GM12878 (cell line): ENCODE measurements at regions not wholly inside any gene's neighbourhood (a gene's known extent, or its start where the extent isn't known, plus 50 kb on each side); places are given as distances from the start of the nearest gene placed in this dataset.

Experiments
- ATAC-seq: fragments of 200-7000 bp; cut with Tn5 transposase; 3 replicates; pipeline ENCODE4 v1.9.1; 2020; ENCODE audit warnings: mild to moderate bottlenecking, moderate library complexity
- BruUV-seq: library from RNA; stranded (reverse); fragments of 400-500 nt; replicated peaks from 2 replicates; lab custom pipeline; 2021; lab: Mats Ljungman, UMichigan
- CTCF ChIA-PET: fragments of 300-600 bp; sonication (Branson Sonifier 250); formaldehyde crosslinking; extraction: SDS; loops from one replicate; lab custom pipeline; 2021; ENCODE audit warnings: inconsistent platforms; lab: Yijun Ruan, JAX
- POLR2A ChIA-PET: fragments of 350-600 bp; formaldehyde crosslinking; extraction: SDS; loops from one replicate; lab custom pipeline; 2021; ENCODE audit warnings: inconsistent platforms; lab: Charles Lee
- RAD21 ChIA-PET: fragments of 300-600 bp; sonication (Branson Sonifier 250); formaldehyde crosslinking; loops from one replicate; lab custom pipeline; 2023; ENCODE audit warnings: antibody characterized with exemption; ENCODE audit not compliant: unreplicated experiment; lab: Charles Lee
- SMC1A ChIA-PET: fragments of 300-600 bp; sonication (Branson Sonifier 250); formaldehyde crosslinking; loops from one replicate; lab custom pipeline; 2023; ENCODE audit not compliant: unreplicated experiment, uncharacterized antibody; lab: Charles Lee
- DNase-seq: peaks from one replicate; pipeline ENCODE4 v3.0.0-alpha.2; 2011; ENCODE audit warnings: low read depth, low spot score
- FAIRE-seq: peaks from 3 replicates; lab custom pipeline; 2011; peaks lifted over from hg19 to GRCh38; lab: Jason Lieb, UNC
- H2AFZ ChIP-seq: 2 replicates; pipeline ENCODE4 v1.6.0; 2011; ENCODE audit warnings: low read depth, low read length, control low read depth; ENCODE audit not compliant: control insufficient read depth
- H3K27ac ChIP-seq: 2 replicates; pipeline ENCODE4 v1.5.1; 2011; ENCODE audit warnings: control low read depth; ENCODE audit not compliant: control insufficient read depth, insufficient read depth
- H3K27me3 ChIP-seq, 2 experiments: replicated peaks in 1 of 2; 2 replicates each; pipeline versions ENCODE4 v1.6.0 to v1.6.1; 2011; ENCODE audit warnings: low read length in 1 of 2; ENCODE audit not compliant: control insufficient read depth in 2 of 2, insufficient read depth in 2 of 2
- H3K36me3 ChIP-seq, 2 experiments: 2 replicates each; pipeline ENCODE4 v1.5.1; 2011; ENCODE audit warnings: low read length in 1 of 2; ENCODE audit not compliant: control insufficient read depth in 2 of 2, insufficient read depth in 2 of 2
- H3K4me1 ChIP-seq: 2 replicates; pipeline ENCODE4 v1.6.1; 2011; ENCODE audit warnings: mild to moderate bottlenecking, low read length, moderate library complexity, mixed read lengths; ENCODE audit not compliant: control insufficient read depth, insufficient read depth
- H3K4me2 ChIP-seq: 2 replicates; pipeline ENCODE4 v1.6.0; 2011; ENCODE audit warnings: control low read depth; ENCODE audit not compliant: control insufficient read depth, insufficient read depth
- H3K4me3 ChIP-seq: fragments of 200-600 bp; sonication (generic); 2 replicates; pipeline ENCODE4 v1.5.1; 2016
- H3K79me2 ChIP-seq: 2 replicates; pipeline ENCODE4 v1.6.0; 2011; ENCODE audit warnings: low read length; ENCODE audit not compliant: control insufficient read depth, insufficient read depth
- H3K9ac ChIP-seq: 2 replicates; pipeline ENCODE4 v1.8.0; 2011; ENCODE audit warnings: low read length, control low read depth, mixed read lengths; ENCODE audit not compliant: control insufficient read depth, insufficient read depth
- H3K9me3 ChIP-seq: replicated peaks from 3 replicates; pipeline ENCODE4 v1.5.1; 2011; ENCODE audit warnings: mild to moderate bottlenecking, low read length; ENCODE audit not compliant: control insufficient read depth, insufficient read depth
- H4K20me1 ChIP-seq: 2 replicates; pipeline ENCODE4 v1.6.0; 2011; ENCODE audit not compliant: control insufficient read depth, insufficient read depth
- BMI1 ChIP-seq: fragments of 450-650 bp; IDR thresholded peaks from 2 replicates; pipeline ENCODE4 v1.6.1; 2016; ENCODE audit warnings: mild to moderate bottlenecking, moderate library complexity, borderline replicate concordance
- EED ChIP-seq: sonication (generic); IDR thresholded peaks from 2 replicates; pipeline ENCODE4 v1.6.1; 2016; ENCODE audit warnings: antibody characterized with exemption, low read depth
- JUNB ChIP-seq: IDR thresholded peaks from 2 replicates; pipeline ENCODE4 v1.6.1; 2016; ENCODE audit warnings: antibody characterized with exemption, mild to moderate bottlenecking
- JUND ChIP-seq: IDR thresholded peaks from 2 replicates; pipeline ENCODE4 v1.6.1; 2012; ENCODE audit warnings: low read depth, mild to moderate bottlenecking, low read length, improper control_type of control experiment, moderate library complexity
- WGBS: methylation state at CpG from one replicate; pipeline ENCODE4 v1.1.6; 2016; ENCODE audit warnings: low lambda C conversion rate; ENCODE audit not compliant: insufficient replicate concordance, insufficient coverage; ENCODE audit errors: missing lambda C conversion rate; 5-methylcytosine and 5-hydroxymethylcytosine counted together
- in situ Hi-C: fragments of 300-500 bp; cut with MboI; formaldehyde crosslinking; loops from 9 replicates; pipeline ENCODE4 v1.14.3; 2018; ENCODE audit warnings: mixed read lengths
- intact Hi-C: fragments of 100-400 bp; cut with micrococcal nuclease; formaldehyde crosslinking; loops from one replicate; pipeline ENCODE4 v1.14.2; 2022; ENCODE audit not compliant: unreplicated experiment
- TF ChIP-seq, protein P1 (sequence below): fragments of 450-650 bp; IDR thresholded peaks from 2 replicates; pipeline ENCODE4 v1.6.1; 2017; ENCODE audit warnings: borderline replicate concordance
- TF ChIP-seq, protein P2 (sequence below): IDR thresholded peaks from 2 replicates; pipeline ENCODE4 v1.6.1; 2012; ENCODE audit warnings: mild to moderate bottlenecking, low read depth, low read length

DNA sequence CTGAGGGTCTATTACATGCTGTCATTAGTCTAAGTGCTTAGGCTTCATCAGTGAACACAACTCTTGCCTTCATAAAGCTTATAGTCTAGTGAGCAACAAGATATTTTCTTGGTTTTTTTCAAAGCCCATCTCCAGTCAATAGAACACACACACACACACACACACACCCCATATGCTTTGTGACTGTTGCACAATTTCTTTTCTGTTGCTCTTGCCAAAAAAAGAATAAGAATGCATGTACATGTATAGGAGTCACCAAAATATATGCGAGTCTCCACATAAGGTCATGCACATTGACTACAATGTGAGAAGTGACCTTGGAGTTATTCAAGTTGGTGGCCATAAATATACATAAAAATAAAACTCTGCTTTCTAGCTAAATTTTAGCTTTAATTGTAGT lies 351.5 kb upstream of the TLE4 start:
- TF ChIP-seq BMI1 (no peak), JUNB (no peak), JUND (no peak), EED (no peak)
- TF ChIP-seq, protein P1, sequence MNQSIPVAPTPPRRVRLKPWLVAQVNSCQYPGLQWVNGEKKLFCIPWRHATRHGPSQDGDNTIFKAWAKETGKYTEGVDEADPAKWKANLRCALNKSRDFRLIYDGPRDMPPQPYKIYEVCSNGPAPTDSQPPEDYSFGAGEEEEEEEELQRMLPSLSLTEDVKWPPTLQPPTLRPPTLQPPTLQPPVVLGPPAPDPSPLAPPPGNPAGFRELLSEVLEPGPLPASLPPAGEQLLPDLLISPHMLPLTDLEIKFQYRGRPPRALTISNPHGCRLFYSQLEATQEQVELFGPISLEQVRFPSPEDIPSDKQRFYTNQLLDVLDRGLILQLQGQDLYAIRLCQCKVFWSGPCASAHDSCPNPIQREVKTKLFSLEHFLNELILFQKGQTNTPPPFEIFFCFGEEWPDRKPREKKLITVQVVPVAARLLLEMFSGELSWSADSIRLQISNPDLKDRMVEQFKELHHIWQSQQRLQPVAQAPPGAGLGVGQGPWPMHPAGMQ, result no peak
- TF ChIP-seq, protein P2, sequence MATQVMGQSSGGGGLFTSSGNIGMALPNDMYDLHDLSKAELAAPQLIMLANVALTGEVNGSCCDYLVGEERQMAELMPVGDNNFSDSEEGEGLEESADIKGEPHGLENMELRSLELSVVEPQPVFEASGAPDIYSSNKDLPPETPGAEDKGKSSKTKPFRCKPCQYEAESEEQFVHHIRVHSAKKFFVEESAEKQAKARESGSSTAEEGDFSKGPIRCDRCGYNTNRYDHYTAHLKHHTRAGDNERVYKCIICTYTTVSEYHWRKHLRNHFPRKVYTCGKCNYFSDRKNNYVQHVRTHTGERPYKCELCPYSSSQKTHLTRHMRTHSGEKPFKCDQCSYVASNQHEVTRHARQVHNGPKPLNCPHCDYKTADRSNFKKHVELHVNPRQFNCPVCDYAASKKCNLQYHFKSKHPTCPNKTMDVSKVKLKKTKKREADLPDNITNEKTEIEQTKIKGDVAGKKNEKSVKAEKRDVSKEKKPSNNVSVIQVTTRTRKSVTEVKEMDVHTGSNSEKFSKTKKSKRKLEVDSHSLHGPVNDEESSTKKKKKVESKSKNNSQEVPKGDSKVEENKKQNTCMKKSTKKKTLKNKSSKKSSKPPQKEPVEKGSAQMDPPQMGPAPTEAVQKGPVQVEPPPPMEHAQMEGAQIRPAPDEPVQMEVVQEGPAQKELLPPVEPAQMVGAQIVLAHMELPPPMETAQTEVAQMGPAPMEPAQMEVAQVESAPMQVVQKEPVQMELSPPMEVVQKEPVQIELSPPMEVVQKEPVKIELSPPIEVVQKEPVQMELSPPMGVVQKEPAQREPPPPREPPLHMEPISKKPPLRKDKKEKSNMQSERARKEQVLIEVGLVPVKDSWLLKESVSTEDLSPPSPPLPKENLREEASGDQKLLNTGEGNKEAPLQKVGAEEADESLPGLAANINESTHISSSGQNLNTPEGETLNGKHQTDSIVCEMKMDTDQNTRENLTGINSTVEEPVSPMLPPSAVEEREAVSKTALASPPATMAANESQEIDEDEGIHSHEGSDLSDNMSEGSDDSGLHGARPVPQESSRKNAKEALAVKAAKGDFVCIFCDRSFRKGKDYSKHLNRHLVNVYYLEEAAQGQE, result no peak
- H3K4me3 ChIP-seq, result no peak overlapping the region
- no peaks in the 10 kb centered on the region for H3K9me3 ChIP-seq
- 67% methylated on average over 1 of the region's 1 CpG for WGBS
- H3K4me1 ChIP-seq, result no peaks in the 10 kb centered on the region
- RAD21 ChIA-PET, result no interaction called here
- no peak overlapping the region for H2AFZ ChIP-seq
- no peak overlapping the region for H3K9ac ChIP-seq
- no peak overlapping the region for H3K4me2 ChIP-seq
- CTCF ChIA-PET, result no interaction called here
- FAIRE-seq (no peak), DNase-seq (no peak), ATAC-seq (no peak)
- H3K79me2 ChIP-seq, result no peaks in the 10 kb centered on the region
- SMC1A ChIA-PET, result no interaction called here
- intact Hi-C loops (loop anchor here (10.0 kb wide), 1 partner anchor 615 kb away; no protein-coding TSS in a partner anchor), in situ Hi-C loops (no loop called here)
- no peaks in the 10 kb centered on the region for H4K20me1 ChIP-seq
- H3K36me3 ChIP-seq, result no peaks in the 10 kb centered on the region
- POLR2A ChIA-PET, result no interaction called here
- BruUV-seq, result no TSS peak
- no peak overlapping the region for H3K27ac ChIP-seq
- H3K27me3 ChIP-seq, result no peaks in the 10 kb centered on the region
